SK-N-SH (cell line): ENCODE measurements at regions not wholly inside any gene's neighbourhood (a gene's known extent, or its start where the extent isn't known, plus 50 kb on each side); places are given as distances from the start of the nearest gene placed in this dataset.

Source experiments
- CTCF ChIA-PET: fragments of 300-600, 350-600 bp; formaldehyde crosslinking; extraction: SDS; loops from one replicate; lab custom pipeline; 2021; lab: Yijun Ruan, JAX
- POLR2A ChIA-PET: fragments of 350-600 bp; sonication (Branson Sonifier 250); formaldehyde crosslinking; extraction: SDS; loops from one replicate; lab custom pipeline; 2020; ENCODE audit warnings: antibody characterized with exemption, inconsistent platforms; lab: Yijun Ruan, JAX
- DNase-seq: peaks from one replicate; pipeline ENCODE4 v3.0.0; 2012
- H2AFZ ChIP-seq: fragments of 200-600 bp; sonication (generic); 2 replicates; pipeline ENCODE4 v1.8.1; 2016; ENCODE audit warnings: antibody characterized with exemption, mild to moderate bottlenecking, low read depth
- H3F3A ChIP-seq: fragments of 200-600 bp; sonication (generic); replicated peaks from 2 replicates; pipeline ENCODE3; 2016; ENCODE audit warnings: antibody characterized with exemption, mild to moderate bottlenecking; ENCODE audit not compliant: insufficient read depth
- H3K27ac ChIP-seq, 2 experiments: fragments of 200-500 bp in 1 of 2; fragments of 200-600 bp in 1 of 2; sonication (Bioruptor generic) in 1 of 2; sonication (generic), shearing (Covaris generic) in 1 of 2; 2 replicates each; pipeline versions ENCODE4 v1.5.1 to v1.6.1; 2014 to 2016; ENCODE audit warnings: low read depth in 2 of 2, inconsistent platforms in 1 of 2, low read length in 1 of 2, mild to moderate bottlenecking in 1 of 2, mixed read lengths in 1 of 2
- H3K27me3 ChIP-seq: fragments of 200-600 bp; sonication (generic), shearing (Covaris generic); 2 replicates; pipeline ENCODE4 v1.6.1; 2016; ENCODE audit warnings: mixed run types; ENCODE audit not compliant: insufficient read depth
- H3K36me3 ChIP-seq, 2 experiments: fragments of 200-500 bp in 1 of 2; fragments of 200-600 bp in 1 of 2; sonication (Bioruptor generic) in 1 of 2; sonication (generic) in 1 of 2; replicated peaks in 1 of 2; 2 replicates each; pipeline versions ENCODE3 to v1.5.1; 2014 to 2016; ENCODE audit warnings: low read length in 1 of 2, mild to moderate bottlenecking in 1 of 2; ENCODE audit not compliant: insufficient read depth in 2 of 2, control insufficient read depth in 1 of 2
- H3K4me1 ChIP-seq, 2 experiments: fragments of 200-500 bp in 1 of 2; fragments of 200-600 bp in 1 of 2; sonication (Bioruptor generic) in 1 of 2; sonication (generic), shearing (Covaris generic) in 1 of 2; 2 replicates each; pipeline versions ENCODE4 v1.5.1 to v1.6.1; 2014 to 2016; ENCODE audit warnings: low read depth in 1 of 2, low read length in 1 of 2, mixed run types in 1 of 2; ENCODE audit not compliant: insufficient read depth in 2 of 2, control insufficient read depth in 1 of 2
- H3K4me2 ChIP-seq: fragments of 200-600 bp; sonication (generic), shearing (Covaris generic); 2 replicates; pipeline ENCODE4 v1.6.1; 2017; ENCODE audit warnings: mixed run types
- H3K4me3 ChIP-seq, 2 experiments: fragments of 200-500 bp in 1 of 2; fragments of 200-600 bp in 1 of 2; sonication (Bioruptor generic) in 1 of 2; sonication (generic), shearing (Covaris generic) in 1 of 2; 2 replicates each; pipeline versions ENCODE4 v1.5.1 to v1.8.1; 2014 to 2016; ENCODE audit warnings: low read depth in 2 of 2, inconsistent platforms in 1 of 2, low read length in 1 of 2, mild to moderate bottlenecking in 1 of 2, mixed read lengths in 1 of 2, moderate library complexity in 1 of 2
- H3K79me2 ChIP-seq: fragments of 200-600 bp; sonication (generic); 2 replicates; pipeline ENCODE4 v1.8.1; 2017; ENCODE audit warnings: mild to moderate bottlenecking; ENCODE audit not compliant: insufficient read depth
- H3K9ac ChIP-seq: fragments of 200-600 bp; sonication (generic); 2 replicates; pipeline ENCODE4 v1.6.1; 2017; ENCODE audit warnings: mixed run types
- H3K9me2 ChIP-seq: fragments of 200-600 bp; sonication (generic); 2 replicates; pipeline ENCODE4 v1.6.1; 2017; ENCODE audit warnings: mixed run types
- H3K9me3 ChIP-seq: fragments of 200-600 bp; sonication (generic); 2 replicates; pipeline ENCODE4 v1.6.1; 2017; ENCODE audit warnings: mixed run types, mild to moderate bottlenecking, moderate library complexity
- H4K20me1 ChIP-seq: fragments of 200-600 bp; sonication (generic); 2 replicates; pipeline ENCODE4 v1.6.1; 2017; ENCODE audit warnings: mild to moderate bottlenecking, mixed run types; ENCODE audit not compliant: insufficient read depth
- CHD2 ChIP-seq: fragments of 150-350 bp; IDR thresholded peaks from 2 replicates; pipeline ENCODE4 v1.6.1; 2018; ENCODE audit warnings: low read length; ENCODE audit not compliant: partially characterized antibody
- ELF1 ChIP-seq: IDR thresholded peaks from 2 replicates; pipeline ENCODE4 v1.4.0; 2012
- EP300 ChIP-seq, 2 experiments: IDR thresholded peaks; 2 replicates each; pipeline versions ENCODE4 v1.4.0 to v1.6.1; 2012; ENCODE audit warnings: borderline replicate concordance in 1 of 2, low read depth in 1 of 2, low read length in 1 of 2
- FOSL2 ChIP-seq: IDR thresholded peaks from 2 replicates; pipeline ENCODE4 v1.4.0; 2012; ENCODE audit warnings: low read depth, mild to moderate bottlenecking, moderate library complexity, borderline replicate concordance
- FOXJ3 ChIP-seq: sonication (generic); formaldehyde crosslinking; IDR thresholded peaks from 2 replicates; pipeline ENCODE4 v1.5.1; 2020; ENCODE audit warnings: mild to moderate bottlenecking, missing genetic modification reagents
- FOXM1 ChIP-seq: IDR thresholded peaks from 2 replicates; pipeline ENCODE4 v1.4.0; 2012; ENCODE audit warnings: low read depth, mild to moderate bottlenecking
- GABPA ChIP-seq: IDR thresholded peaks from 2 replicates; pipeline ENCODE4 v1.4.0; 2012; ENCODE audit warnings: low read depth, mild to moderate bottlenecking
- MEF2A ChIP-seq: IDR thresholded peaks from 2 replicates; pipeline ENCODE4 v1.4.0; 2012; ENCODE audit warnings: low read depth, borderline replicate concordance
- NFIC ChIP-seq: IDR thresholded peaks from 2 replicates; pipeline ENCODE4 v1.4.0; 2012; ENCODE audit warnings: borderline replicate concordance
- NRF1 ChIP-seq: IDR thresholded peaks from 2 replicates; pipeline ENCODE4 v1.6.1; 2012; ENCODE audit warnings: low read depth, mild to moderate bottlenecking, low read length
- RCOR1 ChIP-seq: fragments of 150-350 bp; IDR thresholded peaks from 2 replicates; pipeline ENCODE4 v1.6.1; 2017; ENCODE audit warnings: antibody characterized with exemption, low read length
- RFX5 ChIP-seq: IDR thresholded peaks from 2 replicates; pipeline ENCODE4 v1.6.1; 2012; ENCODE audit warnings: mild to moderate bottlenecking, improper control_type of control experiment, low read length
- RXRA ChIP-seq: IDR thresholded peaks from 2 replicates; pipeline ENCODE4 v1.4.0; 2012; ENCODE audit warnings: low read depth, mild to moderate bottlenecking, borderline replicate concordance
- TAF1 ChIP-seq: IDR thresholded peaks from 2 replicates; pipeline ENCODE4 v1.6.1; 2012; ENCODE audit warnings: low read depth, mild to moderate bottlenecking, low read length, moderate library complexity, borderline replicate concordance
- ZBTB33 ChIP-seq: IDR thresholded peaks from 2 replicates; pipeline ENCODE4 v1.4.0; 2012; ENCODE audit warnings: low read depth, borderline replicate concordance
- WGBS: methylation state at CpG from one replicate; pipeline ENCODE4 v1.1.6; 2017; ENCODE audit warnings: low lambda C conversion rate; 5-methylcytosine and 5-hydroxymethylcytosine counted together
- TF ChIP-seq, protein P1 (sequence below): fragments of 200-600 bp; sonication (generic); IDR thresholded peaks from 2 replicates; pipeline ENCODE4 v1.6.1; 2017; ENCODE audit warnings: antibody characterized with exemption, mild to moderate bottlenecking, moderate library complexity
- TF ChIP-seq, protein P2 (sequence below): IDR thresholded peaks from 2 replicates; pipeline ENCODE4; 2012

DNA sequence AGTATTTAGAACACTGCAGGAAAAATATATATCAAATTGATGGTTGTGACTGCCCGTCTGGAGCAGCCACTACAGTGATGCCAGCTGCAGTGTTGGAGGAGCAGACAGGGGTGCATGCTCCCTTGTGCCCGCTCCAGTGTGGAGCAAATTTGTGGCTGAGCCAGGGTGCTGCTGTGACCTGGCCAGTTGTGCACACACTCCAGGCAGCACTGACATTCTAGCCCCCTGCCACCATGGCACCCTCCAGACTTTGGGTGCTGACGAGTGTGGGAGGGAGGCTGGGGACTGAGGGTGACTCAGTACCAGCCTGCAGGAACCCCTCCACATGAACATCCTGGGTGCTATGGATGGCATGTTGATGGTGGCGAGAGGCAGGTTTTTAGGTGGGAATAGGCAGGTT, 160.0 kb upstream of the PCDH15 start:
- WGBS = 43% methylated on average over 3 of the region's 4 CpGs
- ChIA-PET CTCF (no interaction called here), POLR2A (no interaction called here)
- H3K4me3 ChIP-seq = no peak overlapping the region
- no peaks in the 10 kb centered on the region for H3K36me3 ChIP-seq
- H3K27me3 ChIP-seq = no peaks in the 10 kb centered on the region
- H3F3A ChIP-seq = no peaks in the 10 kb centered on the region
- no peak overlapping the region for H3K27ac ChIP-seq
- no peaks in the 10 kb centered on the region for H3K9me3 ChIP-seq
- no peak for DNase-seq
- no peaks in the 10 kb centered on the region for H4K20me1 ChIP-seq
- no peak overlapping the region for H2AFZ ChIP-seq
- TF ChIP-seq RFX5 (no peak), FOXM1 (no peak), RXRA (no peak), GABPA (no peak), FOSL2 (no peak), ELF1 (no peak), RCOR1 (no peak), MEF2A (no peak), NFIC (no peak), CHD2 (no peak), NRF1 (no peak), FOXJ3 (no peak), TAF1 (no peak), EP300 (IDR thresholded peaks at IDR 0.05; ENCODE audit: borderline replicate concordance in 1 of 2, low read depth in 1 of 2, low read length in 1 of 2) (no peak)
- TF ChIP-seq, protein P1, sequence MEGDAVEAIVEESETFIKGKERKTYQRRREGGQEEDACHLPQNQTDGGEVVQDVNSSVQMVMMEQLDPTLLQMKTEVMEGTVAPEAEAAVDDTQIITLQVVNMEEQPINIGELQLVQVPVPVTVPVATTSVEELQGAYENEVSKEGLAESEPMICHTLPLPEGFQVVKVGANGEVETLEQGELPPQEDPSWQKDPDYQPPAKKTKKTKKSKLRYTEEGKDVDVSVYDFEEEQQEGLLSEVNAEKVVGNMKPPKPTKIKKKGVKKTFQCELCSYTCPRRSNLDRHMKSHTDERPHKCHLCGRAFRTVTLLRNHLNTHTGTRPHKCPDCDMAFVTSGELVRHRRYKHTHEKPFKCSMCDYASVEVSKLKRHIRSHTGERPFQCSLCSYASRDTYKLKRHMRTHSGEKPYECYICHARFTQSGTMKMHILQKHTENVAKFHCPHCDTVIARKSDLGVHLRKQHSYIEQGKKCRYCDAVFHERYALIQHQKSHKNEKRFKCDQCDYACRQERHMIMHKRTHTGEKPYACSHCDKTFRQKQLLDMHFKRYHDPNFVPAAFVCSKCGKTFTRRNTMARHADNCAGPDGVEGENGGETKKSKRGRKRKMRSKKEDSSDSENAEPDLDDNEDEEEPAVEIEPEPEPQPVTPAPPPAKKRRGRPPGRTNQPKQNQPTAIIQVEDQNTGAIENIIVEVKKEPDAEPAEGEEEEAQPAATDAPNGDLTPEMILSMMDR = no peak
- TF ChIP-seq, protein P2, sequence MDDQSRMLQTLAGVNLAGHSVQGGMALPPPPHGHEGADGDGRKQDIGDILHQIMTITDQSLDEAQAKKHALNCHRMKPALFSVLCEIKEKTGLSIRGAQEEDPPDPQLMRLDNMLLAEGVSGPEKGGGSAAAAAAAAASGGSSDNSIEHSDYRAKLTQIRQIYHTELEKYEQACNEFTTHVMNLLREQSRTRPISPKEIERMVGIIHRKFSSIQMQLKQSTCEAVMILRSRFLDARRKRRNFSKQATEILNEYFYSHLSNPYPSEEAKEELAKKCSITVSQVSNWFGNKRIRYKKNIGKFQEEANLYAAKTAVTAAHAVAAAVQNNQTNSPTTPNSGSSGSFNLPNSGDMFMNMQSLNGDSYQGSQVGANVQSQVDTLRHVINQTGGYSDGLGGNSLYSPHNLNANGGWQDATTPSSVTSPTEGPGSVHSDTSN = no peak
- H3K9ac ChIP-seq = no peak overlapping the region
- no peaks in the 10 kb centered on the region for H3K4me1 ChIP-seq
- H3K79me2 ChIP-seq = no peaks in the 10 kb centered on the region
- H3K9me2 ChIP-seq = no peaks in the 10 kb centered on the region
- no peak overlapping the region for H3K4me2 ChIP-seq

GRCh38 chr10:54958844-54959243, 157.8 kb upstream of the PCDH15 start:
- H3F3A ChIP-seq = no peaks in the 10 kb centered on the region
- CTCF ChIA-PET = no interaction called here
- H2AFZ ChIP-seq = no peak overlapping the region
- H3K9ac ChIP-seq = no peak overlapping the region
- H3K4me1 ChIP-seq = no peaks in the 10 kb centered on the region
- H3K4me2 ChIP-seq = no peak overlapping the region
- no peak overlapping the region for H3K4me3 ChIP-seq
- H3K9me3 ChIP-seq = no peaks in the 10 kb centered on the region
- H3K27me3 ChIP-seq = no peaks in the 10 kb centered on the region
- H3K9me2 ChIP-seq = no peaks in the 10 kb centered on the region
- no peak overlapping the region for H3K27ac ChIP-seq
- no peaks in the 10 kb centered on the region for H4K20me1 ChIP-seq
- POLR2A ChIA-PET = no interaction called here
- no peak for DNase-seq
- H3K36me3 ChIP-seq = no peaks in the 10 kb centered on the region
- no peak for TF ChIP-seq EP300 (IDR thresholded peaks at IDR 0.05; ENCODE audit: borderline replicate concordance in 1 of 2, low read depth in 1 of 2, low read length in 1 of 2)
- no peak for TF ChIP-seq RCOR1
- no peak for TF ChIP-seq ZBTB33
- H3K79me2 ChIP-seq = no peaks in the 10 kb centered on the region
- 24% methylated on average over 1 of the region's 1 CpG for WGBS
